Vagina (tissue), 2 donors: ENCODE measurements at regions not wholly inside any gene's neighbourhood (a gene's known extent, or its start where the extent isn't known, plus 50 kb on each side); places are given as distances from the start of the nearest gene placed in this dataset.

Source experiments
- DNase-seq, 2 donors: peaks; one replicate each; pipeline ENCODE4 v3.0.0-alpha.2; 2017; ENCODE audit errors: extremely low spot score in 2 of 2
- H3K27ac ChIP-seq: fragments of 200-600 bp; sonication (generic); one replicate; pipeline ENCODE4 v1.5.1; 2019
- H3K27me3 ChIP-seq: fragments of 200-600 bp; sonication (generic); one replicate; pipeline ENCODE4 v1.5.1; 2019
- H3K36me3 ChIP-seq, 2 donors: fragments of 200-600 bp; sonication (generic); one replicate each; pipeline ENCODE4 v1.5.1; 2017 to 2019
- H3K4me1 ChIP-seq: fragments of 200-600 bp; sonication (generic); one replicate; pipeline ENCODE4 v1.5.1; 2019
- H3K4me3 ChIP-seq, 2 donors: fragments of 200-600 bp; sonication (generic); 1 replicate in 1 of 2; 2 replicates in 1 of 2; pipeline ENCODE4 v1.5.1; 2016 to 2019
- H3K9me3 ChIP-seq: fragments of 200-600 bp; sonication (generic); one replicate; pipeline ENCODE4 v1.5.1; 2019
- CTCF ChIP-seq, 3 experiments: fragments of 450-650 bp in 2 of 3; fragments of 200-600 bp in 1 of 3; sonication (generic) in 1 of 3; IDR thresholded peaks; one replicate each; pipeline ENCODE4 v1.5.1; 2017 to 2019; ENCODE audit warnings: antibody characterized with exemption in 3 of 3, mild to moderate bottlenecking in 2 of 3, moderate library complexity in 2 of 3
- POLR2A ChIP-seq, 2 donors: fragments of 450-650 bp; IDR thresholded peaks; one replicate each; pipeline ENCODE4 v1.6.1; 2017; ENCODE audit warnings: antibody characterized with exemption in 2 of 2, mild to moderate bottlenecking in 2 of 2, moderate library complexity in 2 of 2
- POLR2AphosphoS5 ChIP-seq, 2 donors: sonication (generic); formaldehyde crosslinking; IDR thresholded peaks; one replicate each; pipeline ENCODE4 v1.9.0; 2017; ENCODE audit warnings: antibody characterized with exemption in 2 of 2, mild to moderate bottlenecking in 2 of 2, low read depth in 1 of 2; ENCODE audit not compliant: insufficient read depth in 1 of 2
- intact Hi-C: fragments of 100-400 bp; cut with DNase I; formaldehyde crosslinking; loops from one replicate; pipeline ENCODE4 v1.15.1; 2023

GRCh38 chr16:35737076-35737475 is 2277.7 kb downstream of the TP53TG3F start:
- Histone ChIP-seq H3K4me3 (no peak overlapping the region), H3K27me3 (no peaks in the 10 kb centered on the region), H3K36me3 (no peaks in the 10 kb centered on the region), H3K27ac (no peak overlapping the region), H3K9me3 (no peaks in the 10 kb centered on the region), H3K4me1 (no peaks in the 10 kb centered on the region)
- DNase-seq: no peak
- TF ChIP-seq CTCF (IDR thresholded peaks at IDR 0.05) (no peak), POLR2AphosphoS5 (IDR thresholded peaks at IDR 0.05; ENCODE audit: insufficient read depth in 1 of 2, low read depth in 1 of 2) (no peak), POLR2A (IDR thresholded peaks at IDR 0.05) (no peak)
- intact Hi-C loops: no loop called here

GRCh38 chr16:35741546-35741945 is 2282.1 kb downstream of the TP53TG3F start:
- intact Hi-C loops: no loop called here
- H3K27ac ChIP-seq: no peak overlapping the region
- TF ChIP-seq POLR2AphosphoS5 (IDR thresholded peaks at IDR 0.05; ENCODE audit: insufficient read depth in 1 of 2, low read depth in 1 of 2) (no peak), POLR2A (IDR thresholded peaks at IDR 0.05) (no peak), CTCF (IDR thresholded peaks at IDR 0.05) (no peak)

GRCh38 chr16:35743101-35743692 is 2283.8 kb downstream of the TP53TG3F start:
- TF ChIP-seq CTCF (IDR thresholded peaks at IDR 0.05) (no peak), POLR2A (IDR thresholded peaks at IDR 0.05) (no peak), POLR2AphosphoS5 (IDR thresholded peaks at IDR 0.05; ENCODE audit: insufficient read depth in 1 of 2, low read depth in 1 of 2) (no peak)
- DNase-seq: peak; percentile 64 to 89
- H3K4me3 ChIP-seq: no peak overlapping the region
- no peaks in the 10 kb centered on the region for H3K27me3 ChIP-seq
- no peaks in the 10 kb centered on the region for H3K9me3 ChIP-seq
- intact Hi-C loops: no loop called here
- no peak overlapping the region for H3K27ac ChIP-seq
- H3K4me1 ChIP-seq: no peaks in the 10 kb centered on the region
- H3K36me3 ChIP-seq: no peaks in the 10 kb centered on the region

More at GRCh38 chr16:35741546-35741945, 2282.1 kb downstream of the TP53TG3F start:
- Histone ChIP-seq H3K4me3 (no peak overlapping the region), H3K9me3 (no peaks in the 10 kb centered on the region), H3K36me3 (no peaks in the 10 kb centered on the region), H3K4me1 (no peaks in the 10 kb centered on the region), H3K27me3 (no peaks in the 10 kb centered on the region)
- peak in 1 of 2 donors; percentile 58 for DNase-seq

- DNase-seq: peak in 1 of 2 donors; percentile 54
- Histone ChIP-seq H3K4me3 (no peak overlapping the region), H3K9me3 (no peaks in the 10 kb centered on the region), H3K27me3 (no peaks in the 10 kb centered on the region), H3K36me3 (no peaks in the 10 kb centered on the region), H3K4me1 (no peaks in the 10 kb centered on the region), H3K27ac (no peak overlapping the region)
- TF ChIP-seq CTCF (IDR thresholded peaks at IDR 0.05): no peak
- TF ChIP-seq POLR2AphosphoS5 (IDR thresholded peaks at IDR 0.05; ENCODE audit: insufficient read depth in 1 of 2, low read depth in 1 of 2): no peak
- no peak for TF ChIP-seq POLR2A (IDR thresholded peaks at IDR 0.05)
- intact Hi-C loops: no loop called here
Measured at GRCh38 chr16:35744084-35744483, 2284.7 kb downstream of the TP53TG3F start.

- H3K4me1 ChIP-seq: no peaks in the 10 kb centered on the region
- H3K9me3 ChIP-seq: no peaks in the 10 kb centered on the region
- TF ChIP-seq POLR2AphosphoS5 (IDR thresholded peaks at IDR 0.05; ENCODE audit: insufficient read depth in 1 of 2, low read depth in 1 of 2) (no peak), POLR2A (IDR thresholded peaks at IDR 0.05) (no peak), CTCF (IDR thresholded peaks at IDR 0.05) (no peak)
- intact Hi-C loops: no loop called here
- peak in 1 of 2 donors; percentile 40 for DNase-seq
- no peak overlapping the region for H3K27ac ChIP-seq
- no peaks in the 10 kb centered on the region for H3K27me3 ChIP-seq
- no peaks in the 10 kb centered on the region for H3K36me3 ChIP-seq
- H3K4me3 ChIP-seq: no peak overlapping the region
Measured at GRCh38 chr16:35744726-35745125, 2285.3 kb downstream of the TP53TG3F start.
